Fibroblast of lung (primary cell): ENCODE measurements at regions not wholly inside any gene's neighbourhood (a gene's known extent, or its start where the extent isn't known, plus 50 kb on each side); places are given as distances from the start of the nearest gene placed in this dataset.

ENCODE experiments used
- DNase-seq, 2 donors: peaks; one replicate each; pipeline versions ENCODE4 v3.0.0 to v3.0.0-alpha.2; 2010; ENCODE audit warnings: low read depth in 2 of 2
- H2AFZ ChIP-seq: 2 replicates; pipeline ENCODE4 v1.5.1; 2012; ENCODE audit warnings: low read length, control low read depth, inconsistent platforms
- H3K27ac ChIP-seq: 2 replicates; pipeline ENCODE4 v1.5.1; 2011; ENCODE audit warnings: low read length, control low read depth; ENCODE audit not compliant: insufficient read depth
- H3K27me3 ChIP-seq: 2 replicates; pipeline ENCODE4 v1.5.1; 2011; ENCODE audit warnings: mild to moderate bottlenecking, low read length; ENCODE audit not compliant: control insufficient read depth, insufficient read depth
- H3K36me3 ChIP-seq: 2 replicates; pipeline ENCODE4 v1.5.1; 2011; ENCODE audit warnings: low read length; ENCODE audit not compliant: control insufficient read depth, insufficient read depth
- H3K4me1 ChIP-seq: 2 replicates; pipeline ENCODE4 v1.5.1; 2011; ENCODE audit warnings: low read length; ENCODE audit not compliant: control insufficient read depth, insufficient read depth; ENCODE audit errors: extremely low read depth
- H3K4me2 ChIP-seq: 2 replicates; pipeline ENCODE4 v1.5.1; 2011; ENCODE audit warnings: low read length, control low read depth; ENCODE audit not compliant: insufficient read depth; ENCODE audit errors: extremely low read depth
- H3K4me3 ChIP-seq, 4 experiments: fragments of 200-600 bp in 1 of 4; sonication (generic) in 1 of 4; replicated peaks in 1 of 4; 2 replicates each; pipeline ENCODE4 v1.5.1; 2011 to 2016; ENCODE audit warnings: low read length in 4 of 4, low read depth in 3 of 4, mild to moderate bottlenecking in 3 of 4, control low read depth in 2 of 4, inconsistent platforms in 1 of 4, mixed read lengths in 1 of 4; ENCODE audit not compliant: insufficient read depth in 1 of 4; ENCODE audit errors: control extremely low read depth in 1 of 4
- H3K79me2 ChIP-seq: 2 replicates; pipeline ENCODE4 v1.5.1; 2012; ENCODE audit warnings: mild to moderate bottlenecking, low read length, inconsistent platforms; ENCODE audit not compliant: control insufficient read depth, insufficient read depth
- H3K9ac ChIP-seq: 2 replicates; pipeline ENCODE4 v1.5.1; 2011; ENCODE audit warnings: mild to moderate bottlenecking, low read length, control low read depth; ENCODE audit not compliant: insufficient read depth
- H3K9me3 ChIP-seq: 2 replicates; pipeline ENCODE4 v1.5.1; 2012; ENCODE audit warnings: low read depth, low read length; ENCODE audit not compliant: control insufficient read depth, insufficient read depth
- H4K20me1 ChIP-seq: 2 replicates; pipeline ENCODE4 v1.5.1; 2011; ENCODE audit warnings: low read length; ENCODE audit not compliant: control insufficient read depth, insufficient read depth; ENCODE audit errors: extremely low read depth
- EZH2 ChIP-seq: IDR thresholded peaks from 2 replicates; pipeline ENCODE4 v1.5.1; 2012; ENCODE audit warnings: low read length, control low read depth, mild to moderate bottlenecking; ENCODE audit errors: missing control alignments
- TF ChIP-seq, protein P1 (sequence below), 2 donors: IDR thresholded peaks in 1 of 2; conservative IDR thresholded peaks in 1 of 2; 1 replicate in 1 of 2; 2 replicates in 1 of 2; pipeline ENCODE4 v1.5.1; 2011 to 2012; ENCODE audit warnings: low read length in 2 of 2, control low read depth in 1 of 2, inconsistent platforms in 1 of 2, low read depth in 1 of 2, mild to moderate bottlenecking in 1 of 2

DNA sequence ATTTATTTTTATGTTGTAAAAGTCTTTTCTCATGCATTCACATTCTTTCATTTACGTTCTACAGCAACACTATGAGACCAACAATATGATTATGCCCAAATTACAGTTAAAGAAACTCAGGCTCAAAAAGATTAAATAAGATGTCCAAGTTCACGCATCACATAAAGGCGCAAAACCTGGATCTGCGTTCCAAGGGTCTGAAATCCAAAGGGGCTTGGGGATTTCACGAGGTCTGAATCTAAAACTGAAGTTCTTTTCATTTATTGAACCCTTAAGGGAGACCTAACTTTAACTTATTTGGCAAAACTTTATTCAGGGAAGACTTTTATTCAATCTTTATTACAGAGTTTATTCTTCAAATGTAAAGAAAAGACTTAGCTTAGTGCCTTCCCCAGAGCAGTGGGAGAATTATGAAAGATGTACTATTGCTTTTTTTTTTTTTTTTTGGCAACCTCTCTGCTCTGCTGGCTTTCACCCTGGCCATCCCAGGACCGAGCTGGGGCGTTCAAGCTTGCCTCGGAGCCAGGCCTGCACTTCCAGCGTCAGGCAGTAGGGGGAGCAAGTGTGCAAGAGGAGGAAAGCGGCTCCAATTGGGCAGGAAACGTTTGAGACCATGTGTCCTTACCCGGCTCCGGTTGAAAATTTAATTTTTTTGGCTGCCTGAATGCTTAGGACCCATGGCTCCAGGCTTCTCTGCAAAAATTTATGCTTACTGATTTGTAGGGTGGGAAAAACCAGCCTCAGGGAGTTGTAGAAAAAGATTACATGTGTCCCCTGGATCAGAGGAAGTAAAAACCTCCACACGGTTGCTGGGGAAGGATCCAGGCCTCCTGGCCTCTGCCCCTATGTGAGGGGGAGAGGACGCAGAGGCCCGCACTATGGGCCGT is 344.3 kb upstream of the KLF3 start:
- no peak for TF ChIP-seq EZH2
- TF ChIP-seq, protein P1, sequence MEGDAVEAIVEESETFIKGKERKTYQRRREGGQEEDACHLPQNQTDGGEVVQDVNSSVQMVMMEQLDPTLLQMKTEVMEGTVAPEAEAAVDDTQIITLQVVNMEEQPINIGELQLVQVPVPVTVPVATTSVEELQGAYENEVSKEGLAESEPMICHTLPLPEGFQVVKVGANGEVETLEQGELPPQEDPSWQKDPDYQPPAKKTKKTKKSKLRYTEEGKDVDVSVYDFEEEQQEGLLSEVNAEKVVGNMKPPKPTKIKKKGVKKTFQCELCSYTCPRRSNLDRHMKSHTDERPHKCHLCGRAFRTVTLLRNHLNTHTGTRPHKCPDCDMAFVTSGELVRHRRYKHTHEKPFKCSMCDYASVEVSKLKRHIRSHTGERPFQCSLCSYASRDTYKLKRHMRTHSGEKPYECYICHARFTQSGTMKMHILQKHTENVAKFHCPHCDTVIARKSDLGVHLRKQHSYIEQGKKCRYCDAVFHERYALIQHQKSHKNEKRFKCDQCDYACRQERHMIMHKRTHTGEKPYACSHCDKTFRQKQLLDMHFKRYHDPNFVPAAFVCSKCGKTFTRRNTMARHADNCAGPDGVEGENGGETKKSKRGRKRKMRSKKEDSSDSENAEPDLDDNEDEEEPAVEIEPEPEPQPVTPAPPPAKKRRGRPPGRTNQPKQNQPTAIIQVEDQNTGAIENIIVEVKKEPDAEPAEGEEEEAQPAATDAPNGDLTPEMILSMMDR (conservative IDR thresholded peaks at IDR 0.05 in 1 of 2, IDR thresholded peaks at IDR 0.05 in 1 of 2; ENCODE audit: low read depth in 1 of 2, low read length in 2 of 2) = peak; percentile 97 to 100
- H3K9me3 ChIP-seq = no peaks in the 10 kb centered on the region
- H3K36me3 ChIP-seq = no peaks in the 10 kb centered on the region
- H3K79me2 ChIP-seq = no peaks in the 10 kb centered on the region
- H2AFZ ChIP-seq = peak overlapping the region; percentile 20
- H3K27ac ChIP-seq = peak overlapping the region; percentile 55
- H3K9ac ChIP-seq = no peak overlapping the region
- peaks cover 5% of the 10 kb centered on the region for H3K4me1 ChIP-seq
- H4K20me1 ChIP-seq = no peaks in the 10 kb centered on the region
- no peaks in the 10 kb centered on the region for H3K27me3 ChIP-seq
- H3K4me2 ChIP-seq = peak overlapping the region; percentile 17
- DNase-seq = peak; percentile 80 to 95
- peak overlapping the region in 1 of 4 experiments; percentile 14 for H3K4me3 ChIP-seq

DNA sequence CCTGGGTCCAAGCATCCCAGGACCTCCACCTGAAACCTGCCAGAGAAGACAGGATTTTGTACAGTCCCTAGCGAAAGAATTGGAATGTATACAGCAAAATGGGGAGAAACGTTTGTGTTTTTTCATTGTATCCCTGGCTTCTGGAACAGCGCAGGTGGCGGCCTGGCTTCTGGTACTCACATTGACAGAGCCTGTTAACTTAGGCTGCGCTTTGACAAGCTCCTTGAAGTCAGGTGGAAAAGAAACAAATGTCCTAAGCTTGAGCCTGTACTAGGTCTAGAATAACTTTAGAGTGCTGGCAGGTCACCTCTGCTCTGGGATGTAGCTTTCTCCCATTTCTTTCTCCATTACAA is 343.7 kb upstream of the KLF3 start:
- Histone ChIP-seq H4K20me1 (no peaks in the 10 kb centered on the region), H3K9me3 (no peaks in the 10 kb centered on the region), H3K27me3 (no peaks in the 10 kb centered on the region), H3K36me3 (no peaks in the 10 kb centered on the region), H3K9ac (no peak overlapping the region), H2AFZ (no peak overlapping the region), H3K4me3 (no peak overlapping the region), H3K4me1 (peaks cover 5% of the 10 kb centered on the region), H3K27ac (no peak overlapping the region), H3K79me2 (no peaks in the 10 kb centered on the region), H3K4me2 (no peak overlapping the region)
- DNase-seq = no peak
- TF ChIP-seq, protein P1 (conservative IDR thresholded peaks at IDR 0.05 in 1 of 2, IDR thresholded peaks at IDR 0.05 in 1 of 2; ENCODE audit: low read depth in 1 of 2, low read length in 2 of 2) = no peak
- no peak for TF ChIP-seq EZH2

DNA sequence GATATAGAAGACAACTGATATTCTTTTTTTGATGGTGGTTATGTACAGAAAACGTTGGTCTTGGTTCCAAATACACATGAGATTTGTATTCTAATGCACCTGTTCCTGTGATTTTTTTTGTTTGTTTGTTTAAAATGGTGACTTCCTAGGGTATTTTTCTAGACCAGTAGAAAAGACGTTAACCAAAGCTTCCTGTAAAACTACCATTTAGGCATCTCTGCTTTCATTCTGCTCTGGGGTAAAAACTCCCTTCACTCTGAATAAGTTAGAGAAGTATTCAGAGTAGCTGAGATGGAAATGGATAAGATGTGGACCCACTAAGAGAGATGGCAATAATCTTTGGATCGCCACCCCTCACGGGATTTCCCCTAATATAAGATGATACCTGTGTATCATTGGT is 343.2 kb upstream of the KLF3 start:
- H3K36me3 ChIP-seq = no peaks in the 10 kb centered on the region
- no peak overlapping the region for H3K4me2 ChIP-seq
- H2AFZ ChIP-seq = no peak overlapping the region
- H3K4me3 ChIP-seq = no peak overlapping the region
- H3K27me3 ChIP-seq = no peaks in the 10 kb centered on the region
- no peaks in the 10 kb centered on the region for H3K9me3 ChIP-seq
- no peaks in the 10 kb centered on the region for H3K79me2 ChIP-seq
- no peak for TF ChIP-seq EZH2
- TF ChIP-seq, protein P1 (conservative IDR thresholded peaks at IDR 0.05 in 1 of 2, IDR thresholded peaks at IDR 0.05 in 1 of 2; ENCODE audit: low read depth in 1 of 2, low read length in 2 of 2) = no peak
- peaks cover 5% of the 10 kb centered on the region for H3K4me1 ChIP-seq
- H3K9ac ChIP-seq = no peak overlapping the region
- H3K27ac ChIP-seq = no peak overlapping the region
- H4K20me1 ChIP-seq = no peaks in the 10 kb centered on the region
- no peak for DNase-seq
